ENCODE measurements at regions not wholly inside any gene's neighbourhood (a gene's known extent, or its start where the extent isn't known, plus 50 kb on each side); places are given as distances from the start of the nearest gene placed in this dataset.

GRCh38 chr5:31095796-31096195 is 97.7 kb upstream of the CDH6 start:
- Histone ChIP-seq H3K4me2 (ENCODE audit: low read length) (no peak overlapping the region), H2AFZ (ENCODE audit: low read length) (no peak overlapping the region), H3K36me3 (ENCODE audit: insufficient read depth, low read length) (no peaks in the 10 kb centered on the region), H3K4me3 (ENCODE audit: low read depth, low read length, poor library complexity, severe bottlenecking) (no peak overlapping the region), H4K20me1 (ENCODE audit: insufficient read depth, low read length) (no peaks in the 10 kb centered on the region), H3K79me2 (ENCODE audit: insufficient read depth, low read depth, low read length) (no peaks in the 10 kb centered on the region), H3K27ac (ENCODE audit: low read depth, low read length, poor library complexity, severe bottlenecking) (no peak overlapping the region), H3K9me3 (ENCODE audit: low read length) (no peaks in the 10 kb centered on the region), H3K4me1 (ENCODE audit: insufficient read depth, low read length, poor library complexity, severe bottlenecking) (no peaks in the 10 kb centered on the region), H3K9me2 (ENCODE audit: insufficient read depth, low read length) (no peaks in the 10 kb centered on the region)
- no TSS peak for BruUV-seq (replicated peaks)
- TF ChIP-seq CTCF (conservative IDR thresholded peaks at IDR 0.05; ENCODE audit: low read length) (no peak), EZH2phosphoT487 (IDR thresholded peaks at IDR 0.05; ENCODE audit: borderline replicate concordance, low read depth, low read length) (no peak)
- intact Hi-C loops (cut with micrococcal nuclease; ENCODE audit: unreplicated experiment), result no loop called here
- ChIA-PET POLR2A (no interaction called here), CTCF (ENCODE audit: unreplicated experiment) (no interaction called here)
- no peak for DNase-seq (ENCODE audit: low spot score)

- Histone ChIP-seq H3K9me3 (ENCODE audit: low read length) (no peaks in the 10 kb centered on the region), H3K4me2 (ENCODE audit: low read length) (no peak overlapping the region), H3K36me3 (ENCODE audit: insufficient read depth, low read length) (no peaks in the 10 kb centered on the region), H3K9me2 (ENCODE audit: insufficient read depth, low read length) (no peaks in the 10 kb centered on the region), H2AFZ (ENCODE audit: low read length) (no peak overlapping the region), H3K4me3 (ENCODE audit: low read depth, low read length, poor library complexity, severe bottlenecking) (no peak overlapping the region), H3K27ac (ENCODE audit: low read depth, low read length, poor library complexity, severe bottlenecking) (no peak overlapping the region), H4K20me1 (ENCODE audit: insufficient read depth, low read length) (no peaks in the 10 kb centered on the region), H3K79me2 (ENCODE audit: insufficient read depth, low read depth, low read length) (no peaks in the 10 kb centered on the region), H3K4me1 (ENCODE audit: insufficient read depth, low read length, poor library complexity, severe bottlenecking) (no peaks in the 10 kb centered on the region)
- BruUV-seq (replicated peaks), result no TSS peak
- intact Hi-C loops (cut with micrococcal nuclease; ENCODE audit: unreplicated experiment), result no loop called here
- ChIA-PET CTCF (ENCODE audit: unreplicated experiment) (no interaction called here), POLR2A (interaction anchor here (0.6 kb wide), 1 partner anchor 16 kb away, joined by 3 read pairs; no protein-coding TSS in a partner anchor)
- no peak for DNase-seq (ENCODE audit: low spot score)
- TF ChIP-seq EZH2phosphoT487 (IDR thresholded peaks at IDR 0.05; ENCODE audit: borderline replicate concordance, low read depth, low read length), result no peak
- no peak for TF ChIP-seq CTCF (conservative IDR thresholded peaks at IDR 0.05; ENCODE audit: low read length)
Observed at GRCh38 chr5:31091501-31091900, 102.0 kb upstream of the CDH6 start.

GRCh38 chr5:31090467-31090866 is 103.0 kb upstream of the CDH6 start:
- no peak overlapping the region for H2AFZ ChIP-seq (ENCODE audit: low read length)
- H3K27ac ChIP-seq (ENCODE audit: low read depth, low read length, poor library complexity, severe bottlenecking), result no peak overlapping the region
- intact Hi-C loops (cut with micrococcal nuclease; ENCODE audit: unreplicated experiment), result no loop called here
- H3K36me3 ChIP-seq (ENCODE audit: insufficient read depth, low read length), result no peaks in the 10 kb centered on the region
- no peaks in the 10 kb centered on the region for H3K4me1 ChIP-seq (ENCODE audit: insufficient read depth, low read length, poor library complexity, severe bottlenecking)
- ChIA-PET CTCF (ENCODE audit: unreplicated experiment) (no interaction called here), POLR2A (interaction anchor here (1.5 kb wide), 1 partner anchor 28 kb away, joined by 4 read pairs; no protein-coding TSS in a partner anchor)
- no peaks in the 10 kb centered on the region for H3K9me3 ChIP-seq (ENCODE audit: low read length)
- DNase-seq (ENCODE audit: low spot score), result no peak
- H3K79me2 ChIP-seq (ENCODE audit: insufficient read depth, low read depth, low read length), result no peaks in the 10 kb centered on the region
- H3K9me2 ChIP-seq (ENCODE audit: insufficient read depth, low read length), result no peaks in the 10 kb centered on the region
- H3K4me3 ChIP-seq (ENCODE audit: low read depth, low read length, poor library complexity, severe bottlenecking), result no peak overlapping the region
- BruUV-seq (replicated peaks), result no TSS peak
- TF ChIP-seq CTCF (conservative IDR thresholded peaks at IDR 0.05; ENCODE audit: low read length) (no peak), EZH2phosphoT487 (IDR thresholded peaks at IDR 0.05; ENCODE audit: borderline replicate concordance, low read depth, low read length) (no peak)
- no peaks in the 10 kb centered on the region for H4K20me1 ChIP-seq (ENCODE audit: insufficient read depth, low read length)
- no peak overlapping the region for H3K4me2 ChIP-seq (ENCODE audit: low read length)

All from OCI-LY7 (cell line).